Kidney tubule cell (primary cell): ENCODE measurements at regions not wholly inside any gene's neighbourhood (a gene's known extent, or its start where the extent isn't known, plus 50 kb on each side); places are given as distances from the start of the nearest gene placed in this dataset.

Source experiments
- DNase-seq: peaks from one replicate; pipeline ENCODE4 v3.0.0-alpha.2; 2018; ENCODE audit warnings: low spot score

GRCh38 chr1:191151321-191151807, 673.7 kb upstream of the BRINP3 start:
- no peak for DNase-seq

GRCh38 chr1:191152776-191153175, 675.1 kb upstream of the BRINP3 start:
- DNase-seq, result no peak

GRCh38 chr1:191155178-191155577, 677.5 kb upstream of the BRINP3 start:
- no peak for DNase-seq

GRCh38 chr1:191160837-191161236, 683.2 kb upstream of the BRINP3 start:
- DNase-seq, result no peak

- DNase-seq, result no peak
These were observed 685.1 kb upstream of the BRINP3 start for GRCh38 chr1:191162762-191163161.

GRCh38 chr1:191163621-191164020, 686.0 kb upstream of the BRINP3 start:
- DNase-seq, result no peak

GRCh38 chr1:191174298-191174697, 696.6 kb upstream of the BRINP3 start:
- peak; percentile 22 for DNase-seq

GRCh38 chr1:191176131-191176530, 698.5 kb upstream of the BRINP3 start:
- no peak for DNase-seq

- peak; percentile 46 for DNase-seq
These were observed 729.0 kb upstream of the BRINP3 start for GRCh38 chr1:191206513-191207207.

- no peak for DNase-seq
These were observed 744.5 kb upstream of the BRINP3 start for GRCh38 chr1:191222206-191222605.

GRCh38 chr1:191240925-191241324, 763.3 kb upstream of the BRINP3 start:
- DNase-seq, result no peak

- DNase-seq, result peak; percentile 43
These were observed 777.8 kb upstream of the BRINP3 start for GRCh38 chr1:191255354-191256054.

GRCh38 chr1:191256917-191257316, 779.3 kb upstream of the BRINP3 start:
- no peak for DNase-seq

- no peak for DNase-seq
These were observed 782.4 kb upstream of the BRINP3 start for GRCh38 chr1:191260056-191260455.

GRCh38 chr1:191261111-191261510, 783.4 kb upstream of the BRINP3 start:
- DNase-seq, result no peak

GRCh38 chr1:191279266-191279800, 801.7 kb upstream of the BRINP3 start:
- peak; percentile 18 for DNase-seq

GRCh38 chr1:191284175-191284574, 806.5 kb upstream of the BRINP3 start:
- no peak for DNase-seq

GRCh38 chr1:191290441-191290840, 812.8 kb upstream of the BRINP3 start:
- peak; percentile 79 for DNase-seq

GRCh38 chr1:191305370-191305769, 827.7 kb upstream of the BRINP3 start:
- no peak for DNase-seq

- no peak for DNase-seq
These were observed 829.3 kb upstream of the BRINP3 start for GRCh38 chr1:191306916-191307315.

- peak; percentile 68 for DNase-seq
These were observed 838.2 kb upstream of the RGS18 start for GRCh38 chr1:191320062-191320461.

- DNase-seq, result no peak
These were observed 830.4 kb upstream of the RGS18 start for GRCh38 chr1:191327868-191328267.

- DNase-seq, result peak; percentile 58
These were observed 814.4 kb upstream of the RGS18 start for GRCh38 chr1:191343816-191344215.
